NB4 (cell line): ENCODE measurements at regions not wholly inside any gene's neighbourhood (a gene's known extent, or its start where the extent isn't known, plus 50 kb on each side); places are given as distances from the start of the nearest gene placed in this dataset.

Source experiments
- MAX ChIP-seq: IDR thresholded peaks from 2 replicates; pipeline ENCODE4 v1.6.1; 2011; ENCODE audit warnings: low read depth, low read length
- POLR2A ChIP-seq: IDR thresholded peaks from 2 replicates; pipeline ENCODE4 v1.6.1; 2011; ENCODE audit warnings: mild to moderate bottlenecking; ENCODE audit not compliant: insufficient read length; ENCODE audit errors: extremely low read depth

GRCh38 chr5:104061707-104062106 is 499.1 kb upstream of the NUDT12 start:
- TF ChIP-seq MAX (no peak), POLR2A (no peak)
